HS-5 (cell line): ENCODE measurements at regions not wholly inside any gene's neighbourhood (a gene's known extent, or its start where the extent isn't known, plus 50 kb on each side); places are given as distances from the start of the nearest gene placed in this dataset.
"Not testable (repeated sequence)": the region's sequence is repeated elsewhere in the genome, so short reads cannot be mapped to it uniquely, and the experiment has no call there.

Experiments used
- DNase-seq: peaks from one replicate; pipeline ENCODE4 v3.0.0-alpha.2; 2012; ENCODE audit warnings: low read depth

DNA sequence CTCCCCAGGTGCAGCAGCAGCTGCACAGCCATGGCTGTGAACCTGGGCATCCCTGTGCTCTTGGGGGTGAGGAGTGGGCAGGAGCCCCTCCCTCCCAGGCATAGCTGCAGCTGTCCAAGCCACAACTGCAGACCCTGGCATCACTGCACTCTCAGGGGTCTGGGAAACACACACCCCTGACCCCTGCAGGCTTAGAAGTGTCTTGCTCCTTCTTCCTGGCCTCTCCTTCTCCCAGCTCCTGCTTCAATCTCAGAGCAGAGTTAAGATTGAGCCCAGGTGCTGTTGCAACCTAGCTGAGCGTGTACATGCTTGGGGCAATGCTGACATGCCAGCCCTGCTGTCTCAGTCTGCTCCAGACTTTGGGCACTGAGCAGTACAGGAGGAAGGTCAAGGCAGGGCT lies 833.6 kb downstream of the FLRT2 start:
- DNase-seq: no peak

DNA sequence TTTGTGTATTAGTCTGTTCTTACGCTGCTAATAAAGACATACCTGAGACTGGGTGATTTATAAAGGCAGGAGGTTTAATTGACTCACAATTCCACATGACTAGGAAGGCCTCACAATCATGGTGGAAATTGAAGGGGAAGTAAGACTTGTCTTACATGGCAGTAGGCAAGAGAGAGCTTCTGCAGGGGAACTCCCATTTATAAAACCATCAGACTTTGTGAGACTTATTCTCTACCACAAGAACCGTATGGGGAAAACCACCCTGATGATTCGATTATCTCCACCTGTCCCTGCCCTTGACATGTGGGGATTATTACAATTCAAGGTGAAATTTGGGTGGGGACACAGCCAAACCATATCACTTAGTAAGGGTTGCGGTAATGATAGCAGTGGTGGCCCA lies 833.1 kb downstream of the FLRT2 start:
- no peak for DNase-seq

DNA sequence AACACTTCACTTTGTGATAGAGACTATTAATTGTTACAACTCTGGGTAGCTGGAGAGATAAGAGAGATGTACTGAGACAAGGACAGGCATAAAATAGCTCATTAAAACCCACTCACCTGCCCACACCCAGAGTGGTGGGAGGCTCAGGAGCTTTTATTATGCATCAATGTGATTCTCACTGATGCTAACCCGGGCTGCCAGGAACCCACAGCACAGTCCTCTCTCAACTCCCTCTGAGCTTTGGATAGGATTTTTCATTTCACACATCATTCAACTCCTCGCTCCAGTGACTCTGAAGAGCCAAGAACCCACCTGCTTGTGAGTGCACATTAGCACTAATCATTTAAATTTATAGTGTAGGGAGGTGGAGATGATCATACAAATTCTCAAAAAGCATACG lies 827.9 kb downstream of the FLRT2 start:
- DNase-seq: no peak

DNA sequence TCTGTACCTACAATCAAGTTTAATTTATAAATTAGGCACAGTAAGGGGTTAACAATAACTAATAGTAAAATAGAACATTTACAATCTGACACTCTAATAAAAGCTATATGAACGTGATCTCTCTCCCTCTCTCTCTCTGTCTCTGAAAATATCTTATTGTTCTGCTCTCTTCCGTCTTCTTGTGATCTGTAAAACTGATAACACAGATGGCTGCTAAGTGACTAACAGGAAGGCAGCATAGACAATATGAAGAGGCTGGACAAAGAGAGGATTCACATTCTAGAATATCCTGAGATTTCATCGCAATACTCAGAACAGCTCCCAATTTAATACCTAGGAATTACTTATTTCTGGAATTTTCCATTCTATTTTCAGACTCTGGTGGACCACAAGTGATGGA lies 827.2 kb downstream of the FLRT2 start:
- DNase-seq: no peak

DNA sequence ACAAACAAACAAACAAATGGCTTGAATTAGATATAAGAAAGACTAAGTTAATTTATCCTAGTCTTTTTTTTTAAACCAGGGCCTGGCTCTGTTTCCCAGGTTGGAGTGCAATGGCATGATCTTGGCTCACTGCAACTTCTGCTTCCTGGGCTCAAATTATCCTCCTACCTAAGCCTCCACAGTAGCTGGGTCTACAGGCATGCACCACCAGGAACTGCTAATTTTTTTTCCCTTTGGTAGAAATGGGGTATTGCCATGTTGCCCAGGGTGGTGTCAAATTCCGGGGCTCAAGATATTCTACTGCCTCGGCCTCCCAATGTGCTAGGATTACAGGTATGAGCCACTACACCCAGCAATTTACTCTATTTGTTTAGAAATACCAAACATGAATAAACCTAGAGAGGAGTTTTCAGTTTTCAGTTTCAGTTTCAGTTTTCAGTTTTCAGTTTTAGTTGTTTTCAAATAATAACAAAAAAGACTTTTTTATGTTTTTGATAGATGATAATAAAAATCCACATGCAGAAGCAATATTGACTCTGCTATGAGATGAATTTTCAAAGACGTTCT lies 817.0 kb downstream of the FLRT2 start:
- no peak for DNase-seq

DNA sequence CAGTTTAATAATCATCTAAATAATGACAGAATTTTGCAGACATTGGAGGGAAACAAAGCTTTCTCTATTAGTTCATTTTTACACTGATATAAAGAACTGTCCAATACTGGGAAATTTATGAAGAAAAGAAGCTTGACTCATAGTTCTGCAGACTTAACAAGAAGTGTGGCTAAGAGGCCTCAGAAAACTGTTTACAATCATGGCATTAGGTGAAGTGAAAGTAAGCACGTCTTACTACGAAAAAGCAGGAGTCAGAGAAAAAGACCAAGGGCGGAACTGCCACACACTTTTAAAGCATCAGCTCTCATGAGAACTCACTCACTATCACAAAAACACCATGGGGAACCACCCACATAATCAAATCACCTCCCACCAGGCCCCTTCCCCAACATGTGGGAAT lies 804.4 kb downstream of the FLRT2 start:
- no peak for DNase-seq

DNA sequence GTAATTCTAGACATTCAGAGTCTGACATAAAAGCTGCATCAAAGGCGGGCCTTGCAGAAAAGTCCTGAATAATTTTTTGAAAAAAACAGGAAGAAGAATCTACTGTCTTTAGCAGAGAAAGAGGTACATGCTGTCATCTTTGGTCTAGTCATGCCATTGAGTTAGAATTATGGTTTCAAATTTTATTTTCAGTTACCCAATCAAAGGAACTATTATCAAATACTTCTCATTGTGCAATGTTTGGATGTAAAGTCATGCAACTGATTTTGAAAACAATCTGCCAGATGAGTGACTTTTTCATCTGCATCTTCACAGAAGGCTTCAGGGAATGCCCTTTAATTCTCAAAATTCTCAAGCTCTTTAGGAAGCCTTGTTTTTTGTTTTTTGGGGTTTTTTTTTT lies 803.5 kb downstream of the FLRT2 start:
- DNase-seq: no peak

DNA sequence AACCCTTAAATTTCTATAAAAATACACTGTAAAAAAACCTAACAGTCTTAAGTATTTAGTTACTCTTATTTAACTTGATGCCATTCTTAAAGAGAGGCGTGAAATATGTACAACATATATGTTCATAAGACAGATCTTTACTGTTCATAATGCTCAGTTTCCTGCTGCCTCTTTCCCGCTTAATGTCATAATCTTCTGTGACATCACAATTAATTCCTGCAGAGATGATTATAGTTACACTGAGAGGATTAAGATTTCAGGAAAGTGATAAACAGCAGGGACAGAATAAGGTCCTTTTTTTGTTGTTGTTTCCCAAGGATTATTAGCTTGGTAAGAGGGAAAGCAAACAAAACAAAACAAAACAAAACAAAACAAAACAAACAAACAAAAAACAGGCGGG lies 801.4 kb downstream of the FLRT2 start:
- DNase-seq: no peak

DNA sequence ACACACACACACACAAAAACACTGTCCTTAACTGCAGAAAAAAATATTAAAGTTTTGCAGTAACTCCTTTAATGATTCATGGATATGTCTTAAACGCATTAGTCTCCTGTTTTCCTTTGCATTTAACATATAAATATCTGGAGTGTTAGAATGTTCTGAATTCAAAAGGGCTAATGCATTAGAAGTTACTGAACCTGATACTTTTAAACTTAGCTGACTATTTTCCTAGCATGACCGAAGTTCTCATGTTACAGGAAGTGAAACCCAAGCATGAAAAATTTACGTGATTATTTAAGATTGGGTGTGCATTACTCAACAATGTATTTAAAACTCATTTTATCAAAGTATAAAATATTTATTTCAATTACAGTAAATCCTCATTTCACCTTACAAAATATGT lies 791.2 kb downstream of the FLRT2 start:
- no peak for DNase-seq

DNA sequence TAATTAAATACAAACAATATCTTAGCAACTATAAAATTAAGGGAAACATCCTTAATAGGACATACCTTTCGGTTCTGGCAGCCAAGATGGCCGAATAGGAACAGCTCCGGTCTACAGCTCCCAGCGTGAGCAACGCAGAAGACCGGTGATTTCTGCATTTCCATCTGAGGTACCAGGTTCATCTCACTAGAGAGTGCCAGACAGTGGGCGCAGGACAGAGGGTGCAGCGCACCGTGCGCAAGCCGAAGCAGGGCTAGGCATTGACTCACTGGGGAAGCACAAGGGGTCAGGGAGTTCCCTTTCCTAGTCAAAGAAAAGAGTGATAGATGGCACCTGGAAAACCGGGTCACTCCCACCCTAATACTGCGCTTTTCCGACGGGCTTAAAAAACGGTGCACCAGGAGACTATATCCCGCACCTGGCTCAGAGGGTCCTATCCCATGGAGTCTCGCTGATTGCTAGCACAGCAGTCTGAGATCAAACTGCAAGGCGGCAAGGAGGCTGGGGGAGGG lies 782.3 kb downstream of the FLRT2 start:
- DNase-seq: not testable (repeated sequence)

DNA sequence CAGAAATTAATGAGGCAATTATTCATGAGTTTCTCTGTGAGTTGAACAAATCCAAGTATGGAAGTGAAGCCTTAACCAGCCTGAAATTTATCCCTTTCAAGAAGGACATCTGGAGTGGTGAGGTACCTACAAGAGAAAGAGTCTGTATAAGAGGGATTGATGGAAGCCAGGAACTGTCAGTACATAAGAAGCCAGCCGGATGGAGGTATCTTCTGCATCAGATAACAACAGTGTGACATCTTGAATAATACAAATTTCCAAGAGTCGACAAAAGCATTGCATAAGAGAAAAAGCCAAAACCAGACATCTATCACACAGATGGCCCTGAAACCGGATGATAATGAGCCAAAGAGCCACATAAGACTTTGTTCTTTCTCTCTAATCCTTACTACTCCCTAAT lies 781.2 kb downstream of the FLRT2 start:
- DNase-seq: no peak

DNA sequence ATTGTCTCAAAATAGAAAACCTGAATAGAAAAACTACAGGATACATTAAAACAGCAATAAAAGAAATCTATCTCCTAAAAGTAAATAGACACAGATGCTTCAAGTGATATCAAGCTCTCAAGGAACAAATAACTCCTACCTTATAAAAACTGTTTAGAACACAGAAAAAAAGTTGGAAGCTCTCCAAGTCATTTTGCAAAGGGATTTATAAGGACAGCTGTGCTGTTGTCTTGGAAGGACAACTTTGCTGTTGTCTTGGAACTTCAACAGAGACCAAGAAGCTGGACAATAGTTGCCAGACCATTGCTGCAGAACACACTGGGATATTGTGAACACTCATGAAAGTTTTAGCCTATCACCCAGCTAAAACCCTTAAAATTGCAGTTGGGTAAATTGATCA lies 780.7 kb downstream of the FLRT2 start:
- DNase-seq: no peak

DNA sequence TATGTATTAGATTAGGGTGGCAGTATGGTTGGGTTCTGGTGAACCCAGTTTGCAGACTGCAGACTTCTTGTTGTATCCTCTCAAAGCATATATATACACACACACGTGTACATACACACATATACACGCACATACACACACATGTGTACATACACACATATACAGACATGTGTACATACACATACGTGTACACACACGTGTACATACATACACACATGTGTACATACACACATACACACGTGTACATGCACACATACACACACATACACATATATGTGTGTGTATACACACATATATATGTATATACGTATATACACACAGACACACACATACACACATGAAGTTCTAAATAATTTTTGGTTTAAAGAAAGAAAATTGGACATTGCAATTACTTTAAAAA lies 780.2 kb downstream of the FLRT2 start:
- DNase-seq: no peak

DNA sequence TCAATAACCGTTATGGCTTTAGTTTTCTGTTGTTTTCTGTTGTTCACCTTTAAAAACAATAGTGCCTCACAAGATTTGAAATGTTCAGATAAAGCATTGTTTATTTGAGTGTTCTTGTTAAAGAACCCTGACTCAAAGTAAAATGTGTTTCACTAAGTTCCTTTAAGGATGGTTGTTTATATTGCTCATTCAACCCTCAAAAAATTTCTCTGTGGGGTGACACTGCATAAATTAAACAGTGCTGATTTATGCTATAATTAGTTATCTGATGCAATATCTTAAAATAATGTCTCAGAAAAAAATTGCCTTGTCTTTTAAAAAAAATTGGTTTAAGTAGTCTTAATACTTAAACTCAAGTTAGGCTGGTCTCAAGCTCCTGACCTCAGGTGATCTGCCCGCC lies 775.1 kb downstream of the FLRT2 start:
- DNase-seq: no peak

DNA sequence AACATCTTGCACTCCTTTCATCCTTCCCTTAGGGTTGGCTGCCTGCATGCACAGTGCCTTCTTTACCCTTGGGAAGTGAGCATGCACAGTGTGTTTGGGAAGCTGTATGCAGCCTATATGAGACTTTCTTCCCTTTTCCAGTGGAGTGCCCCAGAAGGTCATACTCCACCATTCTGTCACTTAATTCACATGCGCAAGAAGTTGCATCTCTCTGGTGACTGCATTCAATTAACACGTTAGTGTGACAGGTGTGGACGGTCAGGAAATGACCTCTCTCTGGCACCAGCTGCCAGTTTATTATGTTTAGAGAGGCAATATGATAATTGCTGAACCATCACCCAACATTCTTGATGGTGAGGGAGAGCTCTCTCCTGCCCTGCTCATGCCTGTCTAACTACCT lies 770.0 kb downstream of the FLRT2 start:
- no peak for DNase-seq

DNA sequence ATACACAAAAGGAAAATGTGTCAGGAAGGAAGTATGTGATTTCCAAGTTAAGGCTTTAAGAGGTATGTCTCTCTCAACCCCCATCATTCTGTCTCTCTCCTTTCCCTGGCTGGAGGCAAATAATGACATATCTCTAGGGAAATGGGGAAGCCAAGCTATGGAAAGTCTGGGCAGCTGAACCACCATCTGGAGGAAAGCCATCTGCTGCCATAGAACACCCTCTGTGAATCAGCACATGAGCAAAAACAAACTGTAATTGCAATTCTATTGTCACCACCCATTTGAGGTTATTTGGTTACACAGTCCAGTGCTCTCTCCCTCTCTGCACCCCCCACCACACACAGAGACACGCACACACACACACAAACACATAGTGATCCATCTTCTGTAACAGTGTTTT lies 766.2 kb downstream of the FLRT2 start:
- DNase-seq: peak; percentile 2

DNA sequence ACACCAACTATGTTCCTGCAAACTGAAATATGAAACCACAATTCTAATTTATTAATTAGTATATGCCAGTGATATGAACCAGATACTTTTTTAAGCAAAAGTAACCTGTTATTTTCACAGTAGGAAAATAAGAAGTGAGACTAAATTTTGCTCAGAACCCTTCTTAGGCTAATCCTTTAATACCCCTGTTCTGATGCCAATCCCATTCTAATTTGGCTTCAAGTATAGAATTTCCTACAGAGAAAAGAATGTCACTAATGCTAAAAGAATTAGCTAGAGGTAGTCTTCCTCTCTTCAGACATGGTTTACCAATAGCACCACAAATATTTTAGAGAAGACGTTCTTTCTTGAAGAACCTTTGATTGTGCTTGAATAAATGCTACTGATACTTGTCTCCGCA lies 758.4 kb downstream of the FLRT2 start:
- DNase-seq: no peak

DNA sequence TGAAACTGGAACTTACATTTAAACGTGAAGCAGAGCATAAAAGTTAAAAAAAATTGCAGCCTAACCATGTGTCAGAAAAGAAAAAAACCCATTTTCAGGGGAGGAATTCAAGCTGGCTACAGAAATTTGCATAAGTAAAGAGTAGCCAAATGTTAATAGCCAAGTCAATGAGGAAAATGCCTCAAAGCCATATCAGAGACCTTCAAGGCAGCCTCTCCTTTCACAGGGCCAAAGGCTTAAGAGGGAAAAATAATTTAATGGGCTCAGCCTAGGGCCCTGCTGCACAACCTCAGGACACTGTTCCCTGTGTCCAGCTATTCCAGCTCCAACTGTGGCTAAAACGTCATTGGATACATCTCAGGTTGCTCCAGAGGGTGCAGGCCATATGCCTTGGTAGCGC lies 749.5 kb downstream of the FLRT2 start:
- DNase-seq: no peak

DNA sequence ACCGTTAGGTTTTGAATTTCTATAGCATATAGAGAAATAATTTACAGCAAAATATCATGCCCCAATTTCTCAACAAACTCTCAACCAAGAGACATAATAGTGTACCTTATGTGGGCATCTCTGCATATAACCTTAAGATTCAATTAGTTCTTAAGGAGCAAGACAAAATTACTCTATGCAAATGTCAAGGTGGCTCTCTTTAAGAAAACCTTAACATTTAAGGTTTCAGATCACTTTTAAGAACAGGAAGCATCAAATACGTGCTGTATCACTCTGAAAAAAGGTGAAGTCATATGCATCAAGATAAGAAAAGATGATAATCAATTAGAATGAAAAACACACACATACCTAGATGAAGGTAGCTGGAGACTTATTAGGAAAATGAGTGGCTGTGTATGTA lies 728.0 kb downstream of the FLRT2 start:
- no peak for DNase-seq

DNA sequence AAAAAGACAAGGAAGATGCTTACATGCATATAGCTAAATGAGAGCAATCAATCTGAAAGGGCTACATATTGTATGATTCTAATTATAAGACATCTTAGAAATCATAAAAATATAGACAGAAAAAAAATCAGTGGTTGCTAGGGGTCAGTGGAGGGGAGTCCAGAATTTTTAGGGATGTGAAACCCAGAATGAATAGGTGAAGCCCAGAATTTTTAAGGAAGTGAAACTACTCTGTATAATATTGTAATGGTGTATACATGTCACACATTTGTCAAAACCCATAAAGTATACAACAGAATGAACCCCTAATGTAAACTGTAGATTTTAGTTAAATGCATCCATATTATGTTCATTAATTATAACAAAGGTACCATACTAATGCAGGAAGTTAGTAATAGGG lies 713.2 kb downstream of the FLRT2 start:
- DNase-seq: no peak

DNA sequence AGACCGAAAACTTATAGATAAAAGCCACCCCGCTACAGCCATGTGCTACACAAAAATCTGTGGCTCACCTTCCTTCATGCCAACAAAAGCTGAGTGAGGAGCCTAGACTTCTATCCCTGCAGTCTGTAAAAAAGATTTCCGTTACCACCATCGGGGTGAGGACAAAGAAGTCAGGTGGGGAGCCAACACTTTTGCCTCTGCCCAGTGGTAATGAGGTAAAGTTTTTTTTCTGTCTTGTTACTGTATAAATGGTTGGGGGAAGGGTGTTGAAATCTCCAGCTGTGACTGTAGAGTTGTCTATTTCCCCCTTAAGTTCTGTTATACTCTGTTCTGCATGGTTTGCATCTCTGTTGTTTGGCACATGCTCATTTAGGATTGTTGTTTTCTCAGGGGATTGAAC lies 707.8 kb downstream of the FLRT2 start:
- no peak for DNase-seq

DNA sequence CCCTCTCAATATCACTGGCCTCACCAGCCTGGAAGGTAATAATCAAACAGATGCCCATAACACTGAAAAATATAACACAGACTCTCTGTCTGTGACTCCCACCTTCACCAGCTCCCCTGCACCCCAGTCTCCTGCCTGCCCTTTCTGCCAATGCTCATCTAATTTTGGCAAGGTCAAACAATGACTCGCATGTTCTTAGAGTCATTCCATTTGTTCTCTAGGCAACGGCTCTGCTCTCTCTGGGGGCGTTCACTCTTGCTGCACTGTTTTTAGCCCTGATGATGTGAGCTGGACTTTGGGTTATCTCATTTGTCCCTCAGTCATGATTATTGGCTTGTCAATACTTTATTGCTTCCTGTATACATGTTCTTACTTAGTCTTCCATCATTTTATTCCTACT lies 691.8 kb downstream of the FLRT2 start:
- DNase-seq: no peak

DNA sequence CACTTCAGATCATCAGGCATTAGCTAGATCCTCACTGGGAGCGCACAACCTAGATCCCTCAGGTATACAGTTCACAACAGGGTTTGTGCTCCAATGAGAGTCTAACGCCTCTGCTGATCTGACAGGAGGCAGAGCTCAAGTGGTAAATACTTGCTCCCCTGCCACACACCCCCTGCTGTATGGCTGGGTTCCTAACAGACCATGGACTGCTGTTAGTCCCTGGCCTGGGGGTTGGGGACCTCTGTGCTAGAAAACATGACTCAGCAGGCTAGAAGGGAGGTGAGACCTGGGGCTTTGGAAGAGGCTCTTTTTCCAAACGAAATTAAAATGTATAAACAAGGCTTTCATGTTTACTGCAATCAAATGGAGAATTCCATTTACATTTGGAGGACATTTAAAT lies 691.1 kb downstream of the FLRT2 start:
- DNase-seq: no peak

DNA sequence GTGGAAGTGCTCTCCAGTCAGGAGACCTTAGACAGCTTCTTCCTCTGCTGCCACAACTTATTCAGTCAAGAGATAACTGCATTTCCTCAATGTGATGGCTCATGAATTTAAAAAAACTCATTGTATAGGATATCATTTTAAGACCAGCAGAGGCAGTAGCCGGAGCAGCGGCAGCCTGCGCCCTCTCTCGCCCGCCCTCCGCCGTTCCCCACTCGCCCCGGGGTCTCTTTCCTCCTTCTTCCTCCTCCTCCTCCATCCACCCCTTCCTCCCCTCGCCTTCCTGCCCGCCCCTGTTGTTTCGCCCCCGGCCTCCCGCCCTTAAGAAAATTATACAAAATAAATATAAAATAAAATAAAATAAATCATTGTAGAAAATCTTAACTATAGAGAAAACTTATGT lies 687.6 kb downstream of the FLRT2 start:
- no peak for DNase-seq

DNA sequence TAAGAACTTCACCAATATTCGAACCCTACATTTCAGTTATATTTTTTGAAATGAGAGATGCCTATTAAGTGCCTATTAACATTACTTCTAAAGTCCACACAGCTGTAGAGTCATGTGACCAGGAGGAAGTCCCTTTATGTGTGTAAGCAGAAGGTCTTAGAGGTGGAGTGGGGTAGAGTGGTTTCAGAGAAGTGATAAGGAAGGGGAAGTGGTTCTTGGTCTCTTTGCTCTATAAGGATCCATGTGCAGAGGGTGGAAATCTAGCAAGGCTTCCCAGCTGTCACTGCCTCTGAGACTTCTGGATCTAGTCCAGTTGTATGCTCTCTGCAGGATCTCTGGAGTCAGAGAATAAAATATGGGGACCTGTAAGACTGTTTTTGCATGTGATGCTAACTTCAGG lies 673.9 kb downstream of the FLRT2 start:
- no peak for DNase-seq
